ENCODE measurements at regions not wholly inside any gene's neighbourhood (a gene's known extent, or its start where the extent isn't known, plus 50 kb on each side); places are given as distances from the start of the nearest gene placed in this dataset.

- DNase-seq: no peak
- Histone ChIP-seq H3K27ac (ENCODE audit: low read depth in 2 of 2, low read length in 1 of 2) (no peak overlapping the region), H3K79me2 (ENCODE audit: insufficient read depth) (no peaks in the 10 kb centered on the region), H3K36me3 (replicated peaks in 1 of 2; ENCODE audit: control insufficient read depth in 1 of 2, insufficient read depth in 2 of 2, low read length in 1 of 2) (no peaks in the 10 kb centered on the region), H3K27me3 (ENCODE audit: insufficient read depth) (no peaks in the 10 kb centered on the region), H4K20me1 (ENCODE audit: insufficient read depth) (no peaks in the 10 kb centered on the region), H3K9me2 (no peaks in the 10 kb centered on the region), H3K4me2 (no peak overlapping the region), H3K9ac (no peak overlapping the region), H3K9me3 (no peaks in the 10 kb centered on the region), H3K4me3 (ENCODE audit: low read depth in 2 of 2, low read length in 1 of 2) (no peak overlapping the region), H2AFZ (ENCODE audit: low read depth) (no peak overlapping the region), H3F3A (replicated peaks; ENCODE audit: insufficient read depth) (no peaks in the 10 kb centered on the region), H3K4me1 (ENCODE audit: control insufficient read depth in 1 of 2, insufficient read depth in 2 of 2, low read depth in 1 of 2, low read length in 1 of 2) (peaks cover 2 to 8% of the 10 kb centered on the region in 2 experiments; a peak in 3 of 4 replicates)
- 83% methylated on average over 3 of the region's 3 CpGs for WGBS (ENCODE audit: low lambda C conversion rate)
- TF ChIP-seq ZBTB33 (IDR thresholded peaks at IDR 0.05; ENCODE audit: borderline replicate concordance, low read depth) (no peak), NFIC (IDR thresholded peaks at IDR 0.05; ENCODE audit: borderline replicate concordance) (no peak), USF2 (IDR thresholded peaks at IDR 0.05; ENCODE audit: borderline replicate concordance, low read depth, low read length) (no peak), USF1 (IDR thresholded peaks at IDR 0.05; ENCODE audit: borderline replicate concordance, low read depth) (no peak), ELF1 (IDR thresholded peaks at IDR 0.05) (no peak), GABPA (IDR thresholded peaks at IDR 0.05; ENCODE audit: low read depth) (no peak), JUND (IDR thresholded peaks at IDR 0.05) (no peak), MXI1 (IDR thresholded peaks at IDR 0.05; ENCODE audit: low read depth, low read length) (no peak), TEAD4 (IDR thresholded peaks at IDR 0.05; ENCODE audit: borderline replicate concordance, insufficient read depth) (no peak), TCF12 (IDR thresholded peaks at IDR 0.05) (no peak), MEF2A (IDR thresholded peaks at IDR 0.05; ENCODE audit: borderline replicate concordance, low read depth) (no peak), SIN3A (IDR thresholded peaks at IDR 0.05; ENCODE audit: borderline replicate concordance, low read depth, low read length) (no peak), FOXJ3 (CRISPR knock-in tag; IDR thresholded peaks at IDR 0.05) (no peak), CHD2 (IDR thresholded peaks at IDR 0.05; ENCODE audit: low read length, partially characterized antibody) (no peak)
- TF ChIP-seq, protein P1, sequence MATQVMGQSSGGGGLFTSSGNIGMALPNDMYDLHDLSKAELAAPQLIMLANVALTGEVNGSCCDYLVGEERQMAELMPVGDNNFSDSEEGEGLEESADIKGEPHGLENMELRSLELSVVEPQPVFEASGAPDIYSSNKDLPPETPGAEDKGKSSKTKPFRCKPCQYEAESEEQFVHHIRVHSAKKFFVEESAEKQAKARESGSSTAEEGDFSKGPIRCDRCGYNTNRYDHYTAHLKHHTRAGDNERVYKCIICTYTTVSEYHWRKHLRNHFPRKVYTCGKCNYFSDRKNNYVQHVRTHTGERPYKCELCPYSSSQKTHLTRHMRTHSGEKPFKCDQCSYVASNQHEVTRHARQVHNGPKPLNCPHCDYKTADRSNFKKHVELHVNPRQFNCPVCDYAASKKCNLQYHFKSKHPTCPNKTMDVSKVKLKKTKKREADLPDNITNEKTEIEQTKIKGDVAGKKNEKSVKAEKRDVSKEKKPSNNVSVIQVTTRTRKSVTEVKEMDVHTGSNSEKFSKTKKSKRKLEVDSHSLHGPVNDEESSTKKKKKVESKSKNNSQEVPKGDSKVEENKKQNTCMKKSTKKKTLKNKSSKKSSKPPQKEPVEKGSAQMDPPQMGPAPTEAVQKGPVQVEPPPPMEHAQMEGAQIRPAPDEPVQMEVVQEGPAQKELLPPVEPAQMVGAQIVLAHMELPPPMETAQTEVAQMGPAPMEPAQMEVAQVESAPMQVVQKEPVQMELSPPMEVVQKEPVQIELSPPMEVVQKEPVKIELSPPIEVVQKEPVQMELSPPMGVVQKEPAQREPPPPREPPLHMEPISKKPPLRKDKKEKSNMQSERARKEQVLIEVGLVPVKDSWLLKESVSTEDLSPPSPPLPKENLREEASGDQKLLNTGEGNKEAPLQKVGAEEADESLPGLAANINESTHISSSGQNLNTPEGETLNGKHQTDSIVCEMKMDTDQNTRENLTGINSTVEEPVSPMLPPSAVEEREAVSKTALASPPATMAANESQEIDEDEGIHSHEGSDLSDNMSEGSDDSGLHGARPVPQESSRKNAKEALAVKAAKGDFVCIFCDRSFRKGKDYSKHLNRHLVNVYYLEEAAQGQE (IDR thresholded peaks at IDR 0.05; ENCODE audit: low read depth, low read length): no peak
- CTCF ChIA-PET: no interaction called here
- POLR2A ChIA-PET: no interaction called here
Measured at GRCh38 chr9:26321935-26322334, 570.7 kb downstream of the CAAP1 start.

Data from SK-N-SH (cell line).